ENCODE measurements at regions not wholly inside any gene's neighbourhood (a gene's known extent, or its start where the extent isn't known, plus 50 kb on each side); places are given as distances from the start of the nearest gene placed in this dataset.
A peak's percentile ranks its signal among the peaks of the same experiment; 100 is the strongest.
"Not testable (repeated sequence)": the region's sequence is repeated elsewhere in the genome, so short reads cannot be mapped to it uniquely, and the experiment has no call there.

DNA sequence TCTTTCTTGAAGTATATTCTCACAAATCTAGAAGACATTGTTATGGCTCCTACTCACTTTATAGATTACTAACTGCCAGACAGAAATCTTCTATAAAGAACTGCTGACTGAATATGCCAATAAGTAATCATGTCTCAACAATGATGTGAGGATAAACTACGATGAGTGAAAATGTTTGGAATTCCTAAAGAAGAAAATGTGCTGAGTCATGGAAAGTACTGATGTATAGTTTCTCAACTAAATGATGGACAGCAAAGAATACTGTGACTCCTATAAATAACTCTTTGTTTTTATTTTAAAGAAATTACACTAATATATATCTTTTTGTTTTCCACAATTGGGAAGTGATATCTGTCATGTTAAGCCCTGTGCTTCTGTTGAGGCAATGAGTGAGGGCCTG, 232.9 kb downstream of the LNPK start:
- no peak for DNase-seq (ENCODE audit: extremely low read depth, low read depth, low spot score)

DNA sequence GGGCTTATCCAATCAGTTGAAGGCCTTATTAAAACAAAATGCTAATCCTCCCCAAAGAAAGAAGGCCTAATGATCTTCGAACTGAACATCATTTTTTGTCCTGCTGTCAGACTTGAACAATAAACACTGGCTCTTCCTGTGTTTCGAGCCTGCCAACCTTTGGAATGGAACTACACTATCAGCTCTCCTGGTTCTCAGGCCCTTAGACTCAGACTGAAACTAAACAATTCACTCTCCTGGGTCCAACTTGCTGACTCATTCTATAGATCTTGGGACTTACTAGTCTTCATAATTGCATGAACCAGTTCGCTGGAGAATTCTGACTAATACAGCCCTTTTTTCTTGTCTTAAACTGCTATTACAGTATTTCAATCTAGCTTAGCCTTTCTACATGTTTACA, 235.2 kb downstream of the LNPK start:
- no peak for DNase-seq (ENCODE audit: extremely low read depth, low read depth, low spot score)

DNA sequence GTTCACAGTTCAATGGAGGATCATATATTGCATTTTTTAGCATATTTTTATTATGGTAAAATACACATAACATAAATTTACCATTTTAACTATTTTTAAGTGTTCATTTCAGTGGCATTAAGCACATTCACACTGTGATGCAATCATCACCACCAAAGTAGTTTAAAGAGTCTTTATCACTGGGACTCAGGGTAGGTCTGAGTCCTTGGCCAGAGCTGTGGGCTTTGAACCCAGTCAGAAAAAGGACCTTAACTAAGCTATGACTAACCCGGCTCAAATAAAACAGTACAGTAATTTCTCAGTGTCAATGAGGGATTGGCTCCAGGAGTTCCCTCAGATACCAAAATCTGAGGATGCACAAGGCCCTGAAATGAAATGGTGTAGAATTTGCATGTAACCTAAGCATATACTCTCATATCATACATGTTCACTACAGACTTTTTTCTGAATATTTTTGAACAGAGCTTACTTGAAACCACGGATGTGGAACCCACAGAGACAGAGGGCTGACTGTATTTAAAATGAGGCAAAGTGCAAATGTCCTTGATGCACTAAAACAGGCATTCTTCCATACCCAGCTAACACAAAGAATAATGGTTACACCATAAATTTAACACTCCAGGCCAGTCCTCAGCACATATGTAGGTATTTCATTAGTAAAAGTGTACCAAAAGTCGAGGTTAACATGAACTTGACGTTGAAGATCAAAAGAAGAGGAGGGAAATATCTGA, 246.2 kb downstream of the LNPK start:
- no peak for DNase-seq (ENCODE audit: extremely low read depth, low read depth, low spot score)

DNA sequence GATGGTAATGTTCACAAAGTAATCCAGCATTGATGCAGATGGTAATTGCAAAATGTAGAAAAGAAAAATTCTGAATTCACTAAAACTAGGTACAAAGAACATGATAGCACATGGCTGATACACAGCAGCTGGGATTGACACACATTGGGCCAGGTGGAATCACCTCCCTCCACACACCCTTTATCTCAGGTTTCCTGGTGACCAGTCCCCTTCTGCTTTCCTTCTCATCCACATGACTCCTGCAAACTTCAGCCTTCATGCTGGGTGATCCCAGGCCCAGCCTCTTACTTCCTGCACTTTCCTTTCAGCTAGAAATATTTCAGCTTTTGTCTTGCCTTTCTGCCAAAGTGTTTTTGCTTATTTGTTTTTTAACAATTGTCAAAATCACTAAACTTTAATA, 246.9 kb downstream of the LNPK start:
- DNase-seq (ENCODE audit: extremely low read depth, low read depth, low spot score), result no peak

DNA sequence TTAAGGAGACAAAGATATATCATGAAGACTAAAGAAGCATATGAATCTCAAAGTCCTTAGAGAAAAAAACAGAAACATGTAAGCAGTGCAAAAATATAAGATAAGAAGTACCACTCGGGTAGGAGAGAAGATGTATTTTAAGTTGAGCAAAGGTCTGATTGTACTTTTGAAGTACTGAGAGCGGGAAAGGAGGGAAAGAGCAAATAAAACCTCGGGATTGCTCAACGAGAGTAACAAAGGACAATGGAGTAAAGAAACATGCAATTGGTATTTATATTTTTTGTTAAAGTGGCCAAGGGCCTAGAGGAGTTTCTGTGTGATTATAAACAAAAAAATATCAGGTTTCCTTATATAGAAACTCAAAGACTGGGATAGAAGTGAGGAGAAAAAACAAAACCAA, 251.9 kb downstream of the LNPK start:
- DNase-seq (ENCODE audit: extremely low read depth, low read depth, low spot score), result no peak

DNA sequence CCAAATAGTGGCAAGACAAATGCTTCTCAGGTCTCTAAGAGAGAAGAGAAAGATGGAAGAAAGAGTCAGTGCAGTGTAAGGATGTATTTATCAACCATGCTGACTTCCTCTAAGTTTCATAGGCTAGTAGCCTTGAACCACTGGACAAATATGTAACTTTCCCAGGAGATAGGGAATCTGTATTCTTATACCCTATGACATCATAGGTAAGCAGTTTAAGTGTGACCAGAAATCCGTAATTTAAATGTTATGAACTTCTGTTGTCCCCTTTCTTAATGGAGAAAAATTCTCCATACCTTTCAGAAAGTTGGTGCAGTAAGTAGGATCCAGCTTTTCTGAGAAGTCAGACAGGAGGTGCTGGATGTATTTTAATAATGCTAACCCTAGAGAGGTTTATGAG, 256.2 kb downstream of the LNPK start:
- no peak for DNase-seq (ENCODE audit: extremely low read depth, low read depth, low spot score)

DNA sequence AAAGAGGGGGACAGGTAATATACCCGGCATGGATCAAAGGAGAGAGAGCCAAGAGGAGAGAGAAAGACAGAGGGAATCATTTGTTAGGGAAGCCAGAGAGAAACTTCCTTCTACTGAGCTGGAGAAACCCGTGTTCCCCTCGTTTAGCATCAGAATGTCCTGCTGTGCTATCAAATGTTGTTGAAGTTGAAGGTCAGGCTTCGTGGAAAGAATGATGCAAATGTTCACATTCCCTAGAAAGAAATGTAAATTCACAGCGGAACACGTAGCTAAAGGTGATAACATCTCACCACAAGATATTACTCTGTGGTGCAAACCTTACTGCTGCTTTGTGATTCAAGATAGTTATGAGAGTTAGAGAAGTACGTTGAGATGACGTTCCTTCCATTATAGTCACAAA, 258.1 kb downstream of the LNPK start:
- DNase-seq (ENCODE audit: extremely low read depth, low read depth, low spot score), result no peak

DNA sequence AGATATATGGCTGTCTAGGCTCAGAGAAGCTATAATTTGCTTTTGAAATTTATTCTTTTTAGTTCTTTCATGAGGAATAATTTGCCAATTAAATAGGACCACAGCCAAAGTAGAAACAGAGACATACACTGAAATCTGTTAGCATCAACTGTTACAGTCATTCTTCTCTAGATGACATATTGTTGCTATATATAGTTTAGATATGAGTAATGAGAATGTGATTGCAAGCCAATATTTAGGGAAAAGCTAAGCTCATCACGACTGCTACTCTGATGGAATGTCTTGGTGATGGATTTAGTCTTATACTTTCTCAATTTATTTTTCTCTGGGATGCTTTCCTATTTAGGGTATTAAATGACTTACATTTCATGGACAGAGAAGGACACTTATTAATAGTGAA, 259.1 kb downstream of the LNPK start:
- no peak for DNase-seq (ENCODE audit: extremely low read depth, low read depth, low spot score)

DNA sequence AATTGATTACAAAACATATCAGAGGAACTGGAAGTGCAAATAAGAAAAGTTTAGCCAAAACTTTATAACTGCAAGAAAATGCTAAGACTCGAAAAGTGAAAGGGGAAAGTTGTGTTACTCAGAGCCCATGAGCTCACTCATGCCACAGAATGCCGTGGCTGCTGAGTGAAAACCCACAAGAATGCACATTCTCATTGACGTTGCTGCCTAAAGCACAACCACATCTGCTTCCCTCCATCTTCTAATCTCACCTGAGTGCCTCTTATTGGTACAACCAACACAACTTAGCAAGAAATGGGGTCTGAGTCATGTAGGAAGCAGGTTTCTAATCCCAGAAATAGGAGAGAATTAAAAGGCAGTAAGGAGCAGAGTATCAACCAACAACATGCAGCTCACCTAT, 259.7 kb downstream of the LNPK start:
- DNase-seq (ENCODE audit: extremely low read depth, low read depth, low spot score), result no peak

DNA sequence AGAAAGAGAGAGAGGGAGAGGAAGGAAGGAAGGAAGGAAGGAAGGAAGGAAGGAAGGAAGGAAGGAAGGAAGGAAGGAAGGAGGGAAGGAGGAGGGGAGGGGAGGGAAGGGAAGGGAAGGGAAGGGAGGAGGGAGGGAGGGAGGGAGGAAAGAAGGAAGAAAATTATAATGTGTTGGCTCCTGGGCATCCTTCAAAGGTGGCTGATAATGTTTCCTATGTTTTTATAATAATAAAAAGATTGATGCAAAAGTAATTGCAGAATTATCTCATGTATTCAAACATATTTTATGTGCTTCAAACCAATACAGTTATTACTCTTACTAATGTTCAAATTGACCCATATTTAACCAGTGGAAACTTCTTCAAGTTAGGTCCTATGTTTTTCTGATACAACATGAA, 260.9 kb downstream of the LNPK start:
- DNase-seq (ENCODE audit: extremely low read depth, low read depth, low spot score), result no peak

DNA sequence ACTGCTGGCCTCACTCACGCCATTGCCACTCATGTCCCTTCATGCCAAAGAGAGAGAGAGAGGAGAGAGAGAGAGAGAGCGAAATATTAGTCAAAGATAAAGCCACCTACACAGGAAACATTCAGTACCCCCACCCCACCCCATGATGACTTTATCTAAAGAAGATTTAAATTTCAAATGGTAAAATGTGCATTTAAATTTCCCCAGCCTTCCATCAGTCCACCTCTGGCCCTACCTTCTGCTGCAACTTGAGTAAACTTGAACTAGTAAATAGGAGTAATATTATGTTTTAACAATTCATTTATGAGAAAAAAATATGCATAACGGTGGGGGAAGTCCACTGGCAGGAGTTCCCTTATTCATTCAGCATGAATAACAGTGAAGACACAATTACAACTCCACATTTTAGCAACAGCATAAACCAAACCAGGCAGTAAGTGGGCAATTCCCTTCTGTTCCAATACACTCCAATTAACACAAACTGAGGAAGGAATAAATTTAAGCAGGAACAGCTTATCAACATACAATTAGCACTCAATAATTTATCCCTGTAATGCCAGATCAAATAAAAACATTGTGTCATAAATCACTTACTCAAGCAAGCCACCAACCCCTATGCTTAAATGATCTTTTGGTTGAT, 264.2 kb downstream of the LNPK start:
- DNase-seq (ENCODE audit: extremely low read depth, low read depth, low spot score), result no peak

DNA sequence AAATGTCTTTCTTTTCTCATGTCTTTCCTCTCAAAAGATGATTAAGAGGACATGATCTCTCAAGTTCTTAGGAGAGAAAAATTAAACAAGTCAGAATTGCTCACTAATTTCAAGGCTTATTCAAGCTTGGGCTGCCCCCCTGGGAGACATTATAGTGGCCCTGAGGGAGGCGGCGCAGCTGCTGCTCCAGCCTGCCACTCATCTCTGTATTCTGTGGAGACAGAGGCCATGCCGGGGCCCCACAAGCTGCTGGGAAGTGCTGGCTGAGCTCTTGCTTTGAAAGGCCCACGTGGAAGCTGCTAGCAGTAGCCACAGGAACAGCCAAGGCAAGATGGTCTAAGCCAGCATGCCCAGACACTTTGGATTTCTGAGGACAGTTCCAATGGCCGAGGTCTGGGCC, 267.4 kb downstream of the LNPK start:
- DNase-seq (ENCODE audit: extremely low read depth, low read depth, low spot score), result no peak

DNA sequence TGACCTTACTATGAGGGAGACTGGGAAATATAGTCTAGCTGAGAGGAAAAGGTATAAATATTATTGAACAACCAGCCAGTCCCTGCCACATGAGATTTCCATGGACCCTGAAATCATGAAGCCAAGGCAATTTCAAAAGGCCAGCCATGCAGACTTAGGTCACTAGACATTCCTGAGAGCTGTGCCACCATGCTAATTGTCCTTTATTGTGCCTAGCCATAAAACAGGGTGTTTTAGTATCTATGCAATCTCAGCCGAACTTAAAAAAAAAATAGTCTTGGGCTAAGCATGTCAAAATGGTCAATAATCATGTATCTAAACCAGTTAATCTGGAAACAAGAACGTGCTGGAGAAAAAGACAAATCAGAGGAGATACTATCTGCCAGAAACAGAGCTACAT, 269.5 kb downstream of the LNPK start:
- DNase-seq (ENCODE audit: extremely low read depth, low read depth, low spot score), result no peak

DNA sequence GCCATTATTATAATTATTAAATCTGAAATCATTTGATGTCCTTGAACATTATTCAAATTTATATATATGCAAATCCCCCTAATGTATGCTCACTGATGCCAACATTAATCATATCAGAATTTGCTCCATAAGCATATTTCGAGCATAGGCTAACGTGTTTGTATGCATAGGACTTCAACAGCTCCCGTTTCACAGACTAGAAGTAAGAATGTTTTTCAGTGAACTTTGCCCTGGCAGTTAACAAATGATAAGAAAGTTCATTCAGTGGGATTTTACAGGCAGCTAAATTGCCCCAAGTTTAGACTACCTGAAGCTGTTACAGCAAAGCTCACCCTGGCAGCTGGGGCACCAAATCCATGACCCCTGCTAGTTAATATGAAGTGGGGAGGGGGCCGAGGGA, 272.0 kb downstream of the LNPK start:
- no peak for DNase-seq (ENCODE audit: extremely low read depth, low read depth, low spot score)

DNA sequence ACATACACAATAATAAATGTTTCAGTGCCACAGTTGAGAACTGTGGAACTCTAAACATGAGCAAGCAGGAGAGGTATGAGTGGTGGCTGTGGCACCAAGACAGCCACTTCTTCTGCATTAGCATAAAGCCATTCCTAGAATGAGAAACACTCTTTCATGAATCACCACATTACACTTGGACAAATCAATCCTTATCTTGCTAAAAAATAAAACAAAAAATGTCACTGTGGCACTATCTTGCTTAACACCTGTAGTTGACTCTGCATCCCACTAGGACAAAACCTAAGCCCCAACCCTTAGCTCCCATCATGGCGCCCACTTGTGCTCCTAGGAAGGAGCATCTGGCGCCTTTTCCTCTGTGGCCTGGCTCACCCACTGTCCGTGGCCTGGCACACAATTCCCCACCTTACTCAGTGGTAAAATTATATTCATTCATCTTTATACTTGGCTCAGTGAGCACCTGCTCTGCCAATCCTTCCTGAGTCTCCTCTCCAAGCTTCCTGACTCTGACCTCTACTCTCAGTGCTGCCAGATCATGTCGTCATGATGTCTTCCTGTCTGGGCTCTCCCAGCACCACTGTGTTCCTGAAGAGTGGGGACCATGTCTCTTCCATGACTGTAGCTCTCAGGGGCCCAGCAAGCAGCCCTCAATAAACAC, 272.9 kb downstream of the LNPK start:
- DNase-seq (ENCODE audit: extremely low read depth, low read depth, low spot score), result no peak

DNA sequence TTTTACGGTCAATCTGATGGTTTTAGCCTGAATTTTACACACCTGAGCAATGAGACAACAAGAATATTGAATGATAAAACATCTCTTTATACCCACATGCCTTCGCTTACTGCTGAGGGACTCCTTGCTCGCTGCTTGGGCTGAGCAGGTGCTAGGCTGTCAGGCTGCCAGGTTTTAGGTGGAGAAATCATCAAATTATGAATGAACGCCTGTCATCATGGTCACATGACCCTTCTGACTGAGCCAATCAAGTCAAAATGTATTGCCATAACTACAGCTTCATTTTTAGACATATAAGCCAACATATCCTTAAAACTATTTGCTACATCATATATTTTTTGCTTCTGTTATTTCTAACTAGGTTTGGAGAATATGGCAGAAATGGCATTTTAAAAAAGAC, 274.0 kb downstream of the LNPK start:
- DNase-seq (ENCODE audit: extremely low read depth, low read depth, low spot score), result no peak

DNA sequence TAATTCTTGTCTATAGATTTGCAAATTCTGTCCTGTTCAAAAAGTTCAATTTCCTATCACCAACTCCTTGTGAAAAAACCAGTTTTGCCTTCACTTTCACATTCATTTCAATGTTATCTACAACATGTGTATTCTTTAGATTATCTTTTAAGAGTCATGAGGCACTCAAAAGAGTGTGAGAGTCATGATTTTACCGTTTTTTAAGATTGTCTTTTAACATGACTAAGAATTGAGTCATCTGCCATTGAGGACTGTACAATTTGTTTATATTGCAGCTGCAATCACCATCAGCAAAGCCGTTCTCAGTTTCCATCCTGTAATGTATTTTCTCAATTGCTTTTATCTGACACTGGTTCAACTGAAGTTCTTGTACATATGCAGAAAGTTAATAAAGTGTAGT, 275.8 kb downstream of the LNPK start:
- DNase-seq (ENCODE audit: extremely low read depth, low read depth, low spot score), result no peak

DNA sequence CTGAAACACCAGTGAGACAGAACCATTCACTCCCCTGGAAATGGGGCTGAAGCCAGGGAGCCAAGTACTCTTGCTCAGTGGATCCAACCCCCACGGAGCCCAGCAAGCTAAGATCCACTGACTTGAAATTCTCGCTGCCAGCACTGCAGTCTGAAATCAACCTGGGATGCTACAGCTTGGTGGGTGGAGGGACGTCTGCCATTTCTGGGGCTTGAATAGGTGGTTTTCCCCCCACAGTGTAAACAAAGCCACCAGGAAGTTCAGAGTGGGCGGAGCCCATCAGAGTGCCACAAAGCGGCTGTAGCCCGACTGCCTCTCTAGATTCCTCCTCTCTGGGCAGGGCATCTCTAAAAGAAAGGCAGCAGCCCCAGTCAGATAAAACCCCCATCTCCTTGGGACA, 292.8 kb downstream of the LNPK start:
- DNase-seq (ENCODE audit: extremely low read depth, low read depth, low spot score), result no peak

DNA sequence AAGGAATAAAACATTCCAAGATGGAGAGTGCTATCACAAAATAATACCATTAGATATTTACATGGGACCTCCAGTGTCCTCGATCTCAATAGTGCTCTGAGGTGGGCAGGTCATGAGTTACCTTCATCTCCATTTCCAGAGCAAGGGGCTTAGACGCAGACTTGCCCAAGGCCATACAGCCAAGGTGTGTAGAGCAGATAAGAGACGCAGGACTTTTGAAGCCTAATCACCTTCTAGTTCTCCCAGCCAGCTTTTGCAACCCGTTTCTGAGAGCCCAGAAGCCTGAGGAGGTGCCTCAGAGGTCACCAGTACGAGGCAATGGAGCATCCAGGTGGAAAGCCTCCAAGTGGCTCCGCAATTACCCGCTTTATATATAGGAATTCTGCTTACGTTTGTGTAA, 294.7 kb downstream of the LNPK start:
- no peak for DNase-seq (ENCODE audit: extremely low read depth, low read depth, low spot score)

DNA sequence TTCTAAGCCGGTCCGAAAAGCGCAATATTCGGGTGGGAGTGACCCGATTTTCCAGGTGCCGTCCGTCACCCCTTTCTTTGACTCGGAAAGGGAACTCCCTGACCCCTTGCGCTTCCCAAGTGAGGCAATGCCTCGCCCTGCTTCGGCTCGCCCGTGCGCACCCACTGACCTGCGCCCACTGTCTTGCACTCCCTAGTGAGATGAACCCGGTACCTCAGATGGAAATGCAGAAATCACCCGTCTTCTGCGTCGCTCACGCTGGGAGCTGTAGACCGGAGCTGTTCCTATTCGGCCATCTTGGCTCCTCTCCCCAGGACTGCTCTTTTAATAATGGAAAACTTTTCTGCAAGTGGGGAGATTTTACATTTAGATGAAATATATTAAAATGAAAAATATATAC, 297.5 kb downstream of the LNPK start:
- DNase-seq (ENCODE audit: extremely low read depth, low read depth, low spot score), result not testable (repeated sequence)

DNA sequence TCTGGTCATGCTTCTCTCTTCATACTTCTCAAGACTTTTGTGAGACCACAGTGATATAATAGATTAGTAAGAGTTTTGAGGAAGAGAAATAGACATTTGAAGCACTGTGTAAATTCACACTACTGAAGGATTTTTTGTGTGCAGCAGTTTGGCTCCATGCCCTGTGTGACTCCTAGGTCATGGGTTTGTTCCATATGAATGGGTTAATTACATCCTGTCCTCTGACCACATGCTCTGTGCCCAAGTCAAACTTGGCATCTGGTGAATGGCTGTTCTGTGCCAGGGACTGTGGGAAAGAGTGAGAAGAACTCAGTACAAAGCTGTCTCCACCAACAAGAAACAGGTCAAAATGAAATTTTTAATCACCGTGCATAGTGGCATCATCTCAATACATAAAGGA, 304.0 kb downstream of the LNPK start:
- no peak for DNase-seq (ENCODE audit: extremely low read depth, low read depth, low spot score)

DNA sequence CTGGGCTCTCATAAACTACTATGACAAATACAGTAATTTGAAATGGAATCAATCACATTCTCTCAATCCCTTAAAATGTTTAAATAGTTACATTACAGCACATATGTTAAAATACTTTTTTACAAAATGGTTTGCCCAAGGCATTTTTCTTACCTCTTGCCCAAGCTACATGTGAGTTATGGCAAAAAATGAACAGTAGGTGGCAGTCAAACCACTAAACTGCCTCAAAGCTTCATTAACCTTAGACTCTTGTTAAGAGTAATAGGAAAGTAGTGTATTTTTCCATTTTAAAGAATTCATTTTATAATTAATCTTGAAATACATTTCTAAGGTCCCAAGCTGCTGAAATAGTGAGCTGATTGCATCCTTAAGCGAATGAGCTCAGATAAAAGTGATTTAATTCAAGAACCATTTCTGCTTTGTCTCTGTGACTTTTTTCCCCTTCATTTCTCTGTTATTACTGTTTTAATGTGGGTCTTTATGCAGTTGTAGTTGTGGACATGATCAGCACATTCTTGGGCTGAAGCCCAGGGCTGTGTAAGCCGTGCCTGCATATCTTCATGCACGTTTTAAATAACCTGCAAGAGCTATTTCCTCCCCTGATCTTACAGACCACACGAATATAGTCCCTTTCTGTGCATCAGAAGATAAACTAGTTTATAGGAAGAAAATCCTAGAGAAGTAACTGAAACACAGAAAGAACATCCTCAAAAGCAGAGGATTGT, 311.8 kb downstream of the LNPK start:
- peak; percentile 60 for DNase-seq (ENCODE audit: extremely low read depth, low read depth, low spot score)

Measured in glomerular endothelial cell (primary cell).